ENCODE measurements at regions not wholly inside any gene's neighbourhood (a gene's known extent, or its start where the extent isn't known, plus 50 kb on each side); places are given as distances from the start of the nearest gene placed in this dataset.

DNA sequence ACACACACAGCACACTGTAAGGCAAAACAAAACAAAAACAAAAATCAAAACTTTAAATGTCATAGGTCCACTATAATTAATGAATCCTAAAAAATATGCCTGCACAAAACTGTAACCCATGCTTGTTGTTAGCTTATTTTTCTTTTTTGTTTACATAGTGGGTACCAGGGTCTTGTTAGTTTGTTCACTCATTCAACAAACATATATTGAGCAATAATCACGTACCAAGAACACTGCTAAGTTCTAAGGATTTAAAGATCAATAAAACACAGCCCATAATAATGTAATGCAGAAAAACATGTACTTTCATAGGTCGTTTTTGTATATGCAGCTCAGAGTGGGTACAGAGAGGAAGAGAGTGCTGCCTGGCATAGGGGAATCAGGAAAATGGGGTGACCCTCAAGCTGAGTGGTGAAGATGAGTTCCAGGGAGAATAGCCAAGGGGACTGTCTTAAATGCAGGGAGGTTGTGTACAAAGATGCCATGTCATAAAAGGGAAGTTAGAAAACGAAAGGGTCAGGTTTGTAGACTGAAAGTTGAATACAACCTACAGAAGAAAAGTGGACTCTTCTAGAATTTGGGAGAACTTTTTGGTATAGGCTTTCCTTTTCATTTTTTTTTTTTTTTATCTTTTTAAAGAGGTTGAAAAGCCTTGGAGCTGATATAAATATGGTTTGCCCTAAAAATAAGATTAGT is 113.3 kb upstream of the TBX18 start:
- TF ChIP-seq, protein P1, sequence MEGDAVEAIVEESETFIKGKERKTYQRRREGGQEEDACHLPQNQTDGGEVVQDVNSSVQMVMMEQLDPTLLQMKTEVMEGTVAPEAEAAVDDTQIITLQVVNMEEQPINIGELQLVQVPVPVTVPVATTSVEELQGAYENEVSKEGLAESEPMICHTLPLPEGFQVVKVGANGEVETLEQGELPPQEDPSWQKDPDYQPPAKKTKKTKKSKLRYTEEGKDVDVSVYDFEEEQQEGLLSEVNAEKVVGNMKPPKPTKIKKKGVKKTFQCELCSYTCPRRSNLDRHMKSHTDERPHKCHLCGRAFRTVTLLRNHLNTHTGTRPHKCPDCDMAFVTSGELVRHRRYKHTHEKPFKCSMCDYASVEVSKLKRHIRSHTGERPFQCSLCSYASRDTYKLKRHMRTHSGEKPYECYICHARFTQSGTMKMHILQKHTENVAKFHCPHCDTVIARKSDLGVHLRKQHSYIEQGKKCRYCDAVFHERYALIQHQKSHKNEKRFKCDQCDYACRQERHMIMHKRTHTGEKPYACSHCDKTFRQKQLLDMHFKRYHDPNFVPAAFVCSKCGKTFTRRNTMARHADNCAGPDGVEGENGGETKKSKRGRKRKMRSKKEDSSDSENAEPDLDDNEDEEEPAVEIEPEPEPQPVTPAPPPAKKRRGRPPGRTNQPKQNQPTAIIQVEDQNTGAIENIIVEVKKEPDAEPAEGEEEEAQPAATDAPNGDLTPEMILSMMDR (IDR thresholded peaks at IDR 0.05): no peak
- TF ChIP-seq POLR2A (IDR thresholded peaks at IDR 0.05) (no peak), POLR2AphosphoS5 (IDR thresholded peaks at IDR 0.05) (no peak)

All from sigmoid colon (tissue), 4 donors.